ENCODE measurements at regions not wholly inside any gene's neighbourhood (a gene's known extent, or its start where the extent isn't known, plus 50 kb on each side); places are given as distances from the start of the nearest gene placed in this dataset. TPM values are rescaled to one million over a fixed set of nuclear protein-coding genes. Genes with fewer than 3 reads are reported as not detected.
"Not testable (repeated sequence)": the region's sequence is repeated elsewhere in the genome, so short reads cannot be mapped to it uniquely, and the experiment has no call there.

GRCh38 chr5:14942212-14942611, 70.6 kb upstream of the ANKH start:
- no peak for DNase-seq (ENCODE audit: low spot score)

GRCh38 chr5:14937254-14937653, 65.7 kb upstream of the ANKH start:
- DNase-seq (ENCODE audit: low spot score) = peak; percentile 10

- no peak for DNase-seq (ENCODE audit: low spot score)
These were observed 65.0 kb upstream of the ANKH start for GRCh38 chr5:14936588-14936987.

GRCh38 chr5:14935341-14935740, 63.8 kb upstream of the ANKH start:
- DNase-seq (ENCODE audit: low spot score) = no peak

GRCh38 chr5:14932902-14933469, 61.4 kb upstream of the ANKH start:
- DNase-seq (ENCODE audit: low spot score) = no peak

- DNase-seq (ENCODE audit: low spot score) = no peak
These were observed 58.9 kb upstream of the ANKH start for GRCh38 chr5:14930486-14930885.

- DNase-seq (ENCODE audit: low spot score) = no peak
These were observed 57.9 kb upstream of the ANKH start for GRCh38 chr5:14929293-14930065.

GRCh38 chr5:14928661-14929060, 57.1 kb upstream of the ANKH start:
- no peak for DNase-seq (ENCODE audit: low spot score)

GRCh38 chr5:14925326-14925725, 53.7 kb upstream of the ANKH start:
- DNase-seq (ENCODE audit: low spot score) = no peak

GRCh38 chr5:14922952-14923351, 51.4 kb upstream of the ANKH start:
- DNase-seq (ENCODE audit: low spot score) = not testable (repeated sequence)

GRCh38 chr5:14922456-14922855, 50.9 kb upstream of the ANKH start:
- DNase-seq (ENCODE audit: low spot score) = no peak

Small RNAs in the stretch of these regions (small RNA-seq; reads per million reads assigned to genes)
- gene RF00096 = not detected
